ENCODE measurements at regions not wholly inside any gene's neighbourhood (a gene's known extent, or its start where the extent isn't known, plus 50 kb on each side); places are given as distances from the start of the nearest gene placed in this dataset.
A peak's percentile ranks its signal among the peaks of the same experiment; 100 is the strongest.

GRCh38 chr13:112165712-112166111 is 98.8 kb downstream of the SOX1 start:
- TF ChIP-seq CTCF (IDR thresholded peaks at IDR 0.05): no peak
- no peak for TF ChIP-seq POLR2AphosphoS5 (IDR thresholded peaks at IDR 0.05)
- TF ChIP-seq POLR2A (IDR thresholded peaks at IDR 0.05): no peak
- intact Hi-C loops (cut with DNase I; ENCODE audit: low total_unique reads): no loop called here
- H3K36me3 ChIP-seq: no peaks in the 10 kb centered on the region
- no peak overlapping the region for H3K4me3 ChIP-seq
- no peaks in the 10 kb centered on the region for H3K9me3 ChIP-seq
- peak in 1 of 2 donors; percentile 28 for DNase-seq (ENCODE audit: low spot score in 2 of 2)
- H3K27me3 ChIP-seq: peaks cover 0 to 14% of the 10 kb centered on the region in 2 donors
- H3K4me1 ChIP-seq: no peaks in the 10 kb centered on the region
- no peak overlapping the region for H3K27ac ChIP-seq

GRCh38 chr13:112168761-112169160 is 101.8 kb downstream of the SOX1 start:
- no peak for DNase-seq (ENCODE audit: low spot score in 2 of 2)
- Histone ChIP-seq H3K4me3 (no peak overlapping the region), H3K9me3 (no peaks in the 10 kb centered on the region), H3K27me3 (peaks cover 0 to 27% of the 10 kb centered on the region in 2 donors), H3K27ac (no peak overlapping the region), H3K36me3 (no peaks in the 10 kb centered on the region), H3K4me1 (no peaks in the 10 kb centered on the region)
- intact Hi-C loops (cut with DNase I; ENCODE audit: low total_unique reads): no loop called here
- TF ChIP-seq CTCF (IDR thresholded peaks at IDR 0.05) (no peak), POLR2A (IDR thresholded peaks at IDR 0.05) (no peak), POLR2AphosphoS5 (IDR thresholded peaks at IDR 0.05) (no peak)

GRCh38 chr13:112169941-112170822 is 103.2 kb downstream of the SOX1 start:
- H3K9me3 ChIP-seq: peaks cover 5 to 11% of the 10 kb centered on the region in 2 donors
- no peak overlapping the region for H3K27ac ChIP-seq
- H3K27me3 ChIP-seq: peaks cover 0 to 27% of the 10 kb centered on the region in 2 donors
- no peak for DNase-seq (ENCODE audit: low spot score in 2 of 2)
- H3K4me3 ChIP-seq: no peak overlapping the region
- no peaks in the 10 kb centered on the region for H3K36me3 ChIP-seq
- intact Hi-C loops (cut with DNase I; ENCODE audit: low total_unique reads): loop anchor here (10.0 kb wide), 1 partner anchor 1525 kb away; no protein-coding TSS in a partner anchor
- no peak for TF ChIP-seq CTCF (IDR thresholded peaks at IDR 0.05)
- no peak for TF ChIP-seq POLR2AphosphoS5 (IDR thresholded peaks at IDR 0.05)
- TF ChIP-seq POLR2A (IDR thresholded peaks at IDR 0.05): no peak
- H3K4me1 ChIP-seq: no peaks in the 10 kb centered on the region

GRCh38 chr13:112170823-112171569 is 104.0 kb downstream of the SOX1 start:
- Histone ChIP-seq H3K4me3 (no peak overlapping the region), H3K27ac (no peak overlapping the region), H3K27me3 (peaks cover 0 to 24% of the 10 kb centered on the region in 2 donors), H3K9me3 (peaks cover 5 to 11% of the 10 kb centered on the region in 2 donors), H3K4me1 (no peaks in the 10 kb centered on the region), H3K36me3 (no peaks in the 10 kb centered on the region)
- DNase-seq (ENCODE audit: low spot score in 2 of 2): no peak
- TF ChIP-seq CTCF (IDR thresholded peaks at IDR 0.05) (no peak), POLR2A (IDR thresholded peaks at IDR 0.05) (no peak), POLR2AphosphoS5 (IDR thresholded peaks at IDR 0.05) (no peak)
- intact Hi-C loops (cut with DNase I; ENCODE audit: low total_unique reads): loop anchor here (10.0 kb wide), 1 partner anchor 1526 kb away; no protein-coding TSS in a partner anchor
